ENCODE measurements at regions not wholly inside any gene's neighbourhood (a gene's known extent, or its start where the extent isn't known, plus 50 kb on each side); places are given as distances from the start of the nearest gene placed in this dataset.

GRCh38 chr9:88807426-88807825 is 183.8 kb upstream of the S1PR3 start:
- no peaks in the 10 kb centered on the region for H3K36me3 Mint-ChIP-seq (ENCODE audit: insufficient read depth, unreplicated experiment)
- BruUV-seq (replicated peaks) = no TSS peak
- H3K9me3 Mint-ChIP-seq (ENCODE audit: low read depth, unreplicated experiment) = no peaks in the 10 kb centered on the region
- no peaks in the 10 kb centered on the region for H3K27me3 Mint-ChIP-seq (ENCODE audit: unreplicated experiment)
- no peak for TF ChIP-seq CTCF (IDR thresholded peaks at IDR 0.05; ENCODE audit: unreplicated experiment)
- DNase-seq = no peak
- H3K27ac Mint-ChIP-seq (ENCODE audit: unreplicated experiment) = no peak overlapping the region
- CTCF ChIA-PET = no interaction called here
- no peak overlapping the region for H3K4me3 Mint-ChIP-seq (ENCODE audit: low read depth, unreplicated experiment)
- intact Hi-C loops (cut with micrococcal nuclease; ENCODE audit: unreplicated experiment) = no loop called here
- no peaks in the 10 kb centered on the region for H3K4me1 Mint-ChIP-seq (ENCODE audit: low read depth, unreplicated experiment)

GRCh38 chr9:88808019-88808656 is 183.1 kb upstream of the S1PR3 start:
- Mint-ChIP-seq H3K4me1 (ENCODE audit: low read depth, unreplicated experiment) (no peaks in the 10 kb centered on the region), H3K27ac (ENCODE audit: unreplicated experiment) (no peak overlapping the region), H3K27me3 (ENCODE audit: unreplicated experiment) (no peaks in the 10 kb centered on the region), H3K9me3 (ENCODE audit: low read depth, unreplicated experiment) (no peaks in the 10 kb centered on the region), H3K4me3 (ENCODE audit: low read depth, unreplicated experiment) (no peak overlapping the region), H3K36me3 (ENCODE audit: insufficient read depth, unreplicated experiment) (no peaks in the 10 kb centered on the region)
- TF ChIP-seq CTCF (IDR thresholded peaks at IDR 0.05; ENCODE audit: unreplicated experiment) = no peak
- DNase-seq = no peak
- BruUV-seq (replicated peaks) = no TSS peak
- intact Hi-C loops (cut with micrococcal nuclease; ENCODE audit: unreplicated experiment) = no loop called here
- CTCF ChIA-PET = no interaction called here

GRCh38 chr9:88808761-88809354 is 182.4 kb upstream of the S1PR3 start:
- Mint-ChIP-seq H3K27me3 (ENCODE audit: unreplicated experiment) (no peaks in the 10 kb centered on the region), H3K27ac (ENCODE audit: unreplicated experiment) (no peak overlapping the region), H3K4me3 (ENCODE audit: low read depth, unreplicated experiment) (no peak overlapping the region), H3K4me1 (ENCODE audit: low read depth, unreplicated experiment) (no peaks in the 10 kb centered on the region), H3K9me3 (ENCODE audit: low read depth, unreplicated experiment) (no peaks in the 10 kb centered on the region), H3K36me3 (ENCODE audit: insufficient read depth, unreplicated experiment) (no peaks in the 10 kb centered on the region)
- no TSS peak for BruUV-seq (replicated peaks)
- DNase-seq = no peak
- intact Hi-C loops (cut with micrococcal nuclease; ENCODE audit: unreplicated experiment) = no loop called here
- CTCF ChIA-PET = no interaction called here
- no peak for TF ChIP-seq CTCF (IDR thresholded peaks at IDR 0.05; ENCODE audit: unreplicated experiment)

DNA sequence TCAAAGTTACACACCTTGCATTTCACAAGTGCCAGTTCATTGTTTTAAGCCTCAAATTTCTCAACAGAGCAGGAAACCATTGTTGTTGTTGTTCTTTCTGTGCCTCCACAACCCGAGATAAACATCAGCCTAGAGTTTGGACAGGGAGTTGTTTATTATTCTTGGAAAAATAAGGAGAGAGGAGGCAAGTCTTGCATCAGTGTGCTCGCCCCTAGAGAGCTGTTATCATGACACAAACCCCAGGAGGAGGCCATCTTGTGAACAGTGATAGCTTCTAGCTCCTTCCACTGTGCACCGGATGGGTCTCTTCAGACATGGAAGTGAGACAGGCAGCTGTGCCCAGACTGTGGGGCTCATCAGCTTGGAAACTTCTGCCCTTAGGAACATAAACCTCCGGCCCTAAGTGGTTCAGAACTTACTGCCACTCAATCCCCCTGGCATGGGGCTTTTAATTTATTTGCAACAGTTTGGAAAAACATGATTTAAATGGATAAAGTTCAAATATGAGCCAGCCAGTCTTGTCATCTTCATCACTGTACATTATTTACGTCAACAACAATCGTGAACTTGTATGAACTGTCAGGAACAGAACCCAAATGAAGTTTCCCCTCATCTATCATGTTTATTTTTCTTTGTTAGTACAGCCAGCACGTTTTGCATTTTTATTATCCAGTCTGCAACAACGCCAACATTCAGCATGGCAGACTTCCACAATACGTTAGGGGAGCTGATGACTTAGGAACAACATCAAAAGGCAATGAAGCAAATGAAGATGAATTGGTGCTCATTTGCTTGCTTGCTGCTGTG is 181.7 kb upstream of the S1PR3 start:
- Mint-ChIP-seq H3K27ac (ENCODE audit: unreplicated experiment) (no peak overlapping the region), H3K9me3 (ENCODE audit: low read depth, unreplicated experiment) (no peaks in the 10 kb centered on the region), H3K36me3 (ENCODE audit: insufficient read depth, unreplicated experiment) (no peaks in the 10 kb centered on the region), H3K4me3 (ENCODE audit: low read depth, unreplicated experiment) (no peak overlapping the region), H3K27me3 (ENCODE audit: unreplicated experiment) (peaks cover 3% of the 10 kb centered on the region), H3K4me1 (ENCODE audit: low read depth, unreplicated experiment) (no peaks in the 10 kb centered on the region)
- BruUV-seq (replicated peaks) = no TSS peak
- CTCF ChIA-PET = no interaction called here
- TF ChIP-seq CTCF (IDR thresholded peaks at IDR 0.05; ENCODE audit: unreplicated experiment) = no peak
- intact Hi-C loops (cut with micrococcal nuclease; ENCODE audit: unreplicated experiment) = no loop called here
- no peak for DNase-seq

All from Calu3 (cell line).